ENCODE measurements at regions not wholly inside any gene's neighbourhood (a gene's known extent, or its start where the extent isn't known, plus 50 kb on each side); places are given as distances from the start of the nearest gene placed in this dataset.
"Not testable (repeated sequence)": the region's sequence is repeated elsewhere in the genome, so short reads cannot be mapped to it uniquely, and the experiment has no call there.

DNA sequence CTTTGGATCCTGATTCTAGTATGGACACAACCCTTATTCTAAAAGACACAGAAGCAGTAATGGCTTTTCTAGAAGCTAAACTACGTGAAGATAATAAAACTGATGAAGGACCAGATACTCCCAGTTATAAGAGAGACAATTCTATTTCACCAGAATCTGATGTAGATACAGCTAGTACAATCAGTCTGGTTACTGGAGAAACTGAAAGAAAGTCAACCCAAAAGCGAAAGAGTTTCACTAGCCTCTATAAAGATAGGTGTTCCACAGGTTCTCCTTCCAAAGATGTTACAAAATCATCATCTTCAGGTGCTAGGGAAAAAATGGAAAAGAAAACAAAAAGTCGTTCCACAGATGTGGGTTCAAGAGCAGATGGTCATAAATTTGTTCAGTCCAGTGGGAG lies 161.5 kb upstream of the PRSS12 start:
- ATAC-seq (replicated peaks; ENCODE audit: extremely low read depth, poor library complexity, severe bottlenecking); H3K9me3 Mint-ChIP-seq; H3K27me3 Mint-ChIP-seq: not testable (repeated sequence)

DNA sequence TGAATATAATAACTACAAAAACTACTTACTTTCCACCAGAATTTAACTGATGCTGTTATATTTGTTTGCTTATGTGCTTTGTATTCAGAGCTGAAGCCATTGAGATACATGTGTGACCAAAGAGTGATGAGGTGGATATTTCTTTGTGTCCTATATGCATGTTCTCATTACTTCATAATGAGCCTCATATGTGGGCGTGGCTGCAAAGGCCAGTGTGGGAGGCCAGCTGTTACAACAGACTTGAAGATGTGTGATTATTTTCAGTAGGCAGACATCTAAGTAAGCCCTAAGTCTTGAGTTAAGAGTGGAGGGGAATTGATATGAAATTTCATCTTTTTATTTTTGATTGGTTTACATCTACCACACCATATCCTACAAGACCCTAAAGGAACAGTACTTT lies 163.3 kb upstream of the PRSS12 start:
- H3K27ac Mint-ChIP-seq (ENCODE audit: low read depth); ATAC-seq (replicated peaks; ENCODE audit: extremely low read depth, poor library complexity, severe bottlenecking); H3K4me3 Mint-ChIP-seq; H3K36me3 Mint-ChIP-seq (ENCODE audit: insufficient read depth); H3K27me3 Mint-ChIP-seq; H3K4me1 Mint-ChIP-seq; H3K9me3 Mint-ChIP-seq; DNase-seq (ENCODE audit: low spot score in 2 of 2): not testable (repeated sequence)

More for the DNA sequence above, 161.5 kb upstream of the PRSS12 start:
- H3K27ac Mint-ChIP-seq (ENCODE audit: low read depth); H3K4me1 Mint-ChIP-seq; H3K36me3 Mint-ChIP-seq (ENCODE audit: insufficient read depth); DNase-seq (ENCODE audit: low spot score in 2 of 2); H3K4me3 Mint-ChIP-seq: not testable (repeated sequence)

DNA sequence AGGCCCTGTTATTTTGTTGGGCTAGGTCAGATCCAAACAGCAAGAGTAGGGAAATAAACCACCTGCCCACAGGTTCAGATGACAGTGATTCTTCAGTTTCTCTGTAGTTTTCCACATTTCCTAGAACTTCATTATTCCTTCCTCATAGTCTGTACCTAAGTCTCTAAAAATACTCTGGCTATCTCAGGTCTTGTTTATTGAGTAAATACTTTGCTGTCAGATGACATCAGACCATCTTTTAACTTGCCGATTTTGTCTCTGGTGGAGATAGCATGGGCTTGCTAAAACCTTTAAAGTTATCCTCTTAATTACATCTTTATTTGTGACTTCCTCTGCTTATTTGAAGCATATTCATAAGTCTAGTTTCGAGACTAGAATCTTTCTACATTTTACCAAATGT lies 155.1 kb upstream of the METTL14 start:
- not testable (repeated sequence) for H3K27ac Mint-ChIP-seq (ENCODE audit: low read depth); H3K36me3 Mint-ChIP-seq (ENCODE audit: insufficient read depth); ATAC-seq (replicated peaks; ENCODE audit: extremely low read depth, poor library complexity, severe bottlenecking); H3K9me3 Mint-ChIP-seq; H3K27me3 Mint-ChIP-seq; H3K4me3 Mint-ChIP-seq; DNase-seq (ENCODE audit: low spot score in 2 of 2); H3K4me1 Mint-ChIP-seq

DNA sequence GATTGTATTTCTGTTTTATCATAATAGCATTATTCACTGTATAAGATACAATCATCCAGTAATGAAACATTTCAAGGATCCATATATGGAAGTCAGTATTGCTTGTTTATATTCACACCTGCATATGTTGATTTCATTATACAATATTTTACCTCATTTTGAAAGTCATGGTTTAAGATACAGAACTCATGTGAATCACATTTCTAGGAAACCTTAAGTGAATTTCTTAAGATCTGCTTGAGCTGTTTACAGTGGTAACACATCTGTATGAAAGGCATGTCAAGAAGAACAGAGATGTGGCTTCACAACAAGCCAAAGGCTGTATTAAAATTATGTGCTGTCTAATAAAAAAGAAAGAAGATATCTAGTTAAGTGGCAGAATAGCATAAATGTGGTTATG lies 153.2 kb upstream of the METTL14 start:
- H3K36me3 Mint-ChIP-seq (ENCODE audit: insufficient read depth); DNase-seq (ENCODE audit: low spot score in 2 of 2); H3K9me3 Mint-ChIP-seq; H3K4me1 Mint-ChIP-seq; ATAC-seq (replicated peaks; ENCODE audit: extremely low read depth, poor library complexity, severe bottlenecking); H3K4me3 Mint-ChIP-seq; H3K27me3 Mint-ChIP-seq; H3K27ac Mint-ChIP-seq (ENCODE audit: low read depth): not testable (repeated sequence)

DNA sequence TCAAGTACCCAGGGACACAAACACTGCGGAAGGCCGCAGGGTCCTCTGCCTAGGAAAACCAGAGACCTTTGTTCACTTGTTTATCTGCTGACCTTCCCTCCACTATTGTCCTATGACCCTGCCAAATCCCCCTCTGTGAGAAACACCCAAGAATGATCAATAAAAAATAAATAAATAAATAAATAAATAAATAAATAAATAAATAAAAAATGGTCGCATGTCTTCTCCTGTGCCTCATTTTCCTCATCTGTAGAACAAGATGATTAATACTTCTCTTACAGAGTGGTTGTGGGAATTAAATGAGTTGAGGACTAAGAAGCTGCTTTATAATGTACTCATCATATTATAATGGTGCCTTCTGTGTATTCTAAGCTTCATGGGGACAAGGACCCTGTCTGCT lies 149.4 kb upstream of the METTL14 start:
- H3K4me3 Mint-ChIP-seq; H3K4me1 Mint-ChIP-seq; ATAC-seq (replicated peaks; ENCODE audit: extremely low read depth, poor library complexity, severe bottlenecking); H3K27me3 Mint-ChIP-seq; H3K27ac Mint-ChIP-seq (ENCODE audit: low read depth); H3K9me3 Mint-ChIP-seq; DNase-seq (ENCODE audit: low spot score in 2 of 2); H3K36me3 Mint-ChIP-seq (ENCODE audit: insufficient read depth): not testable (repeated sequence)

DNA sequence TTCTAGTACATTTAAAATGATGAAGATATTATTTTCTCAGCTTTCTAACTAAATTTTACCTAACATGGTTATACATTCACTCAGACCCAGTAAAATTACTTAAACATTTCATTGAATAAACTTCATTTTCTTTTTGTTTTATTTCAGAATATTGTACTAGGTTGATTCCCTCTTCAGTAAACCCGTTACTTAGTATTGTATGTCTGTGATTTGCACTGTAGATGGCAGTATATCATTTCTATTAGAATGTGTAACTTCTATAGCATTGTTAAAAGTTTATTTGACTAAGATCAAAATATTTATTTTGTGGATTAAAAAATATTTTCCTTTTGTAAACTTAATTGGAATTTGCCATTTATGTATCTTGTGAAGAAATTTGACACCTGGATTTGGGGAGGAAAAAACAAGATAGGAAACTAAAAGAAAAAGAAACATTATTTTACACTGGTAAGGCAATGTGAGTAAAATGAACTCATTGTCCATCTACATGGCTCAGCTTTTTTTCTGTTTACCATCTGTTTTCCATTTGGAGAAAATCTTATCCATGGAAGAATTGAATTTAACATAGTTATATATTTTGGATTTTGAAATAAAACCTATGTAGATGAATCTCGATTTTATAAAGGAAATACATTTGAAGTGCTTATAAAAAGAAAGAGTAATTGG lies 145.6 kb upstream of the METTL14 start:
- DNase-seq (ENCODE audit: low spot score in 2 of 2); H3K4me1 Mint-ChIP-seq; H3K27ac Mint-ChIP-seq (ENCODE audit: low read depth); H3K36me3 Mint-ChIP-seq (ENCODE audit: insufficient read depth); H3K9me3 Mint-ChIP-seq; H3K27me3 Mint-ChIP-seq; ATAC-seq (replicated peaks; ENCODE audit: extremely low read depth, poor library complexity, severe bottlenecking); H3K4me3 Mint-ChIP-seq: not testable (repeated sequence)

DNA sequence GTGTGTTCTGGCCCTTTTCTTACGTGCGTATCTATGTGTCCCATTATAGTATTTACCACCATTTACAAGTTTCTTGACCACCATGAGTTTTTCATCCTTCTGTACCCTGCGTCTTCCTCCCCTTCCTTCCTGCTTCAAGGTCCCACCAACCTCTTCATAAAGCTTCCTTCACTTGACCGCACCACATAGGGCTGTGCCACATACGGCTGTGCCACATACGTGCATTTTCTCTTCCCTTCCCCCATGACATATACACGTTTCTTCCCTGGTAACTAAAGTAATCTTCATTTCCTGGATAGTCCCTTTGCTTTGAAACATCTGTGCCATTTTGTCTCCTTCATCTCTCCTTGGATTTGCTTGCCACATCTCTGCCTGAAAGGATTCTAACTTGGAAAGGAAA lies 128.6 kb upstream of the METTL14 start:
- not testable (repeated sequence) for H3K9me3 Mint-ChIP-seq; DNase-seq (ENCODE audit: low spot score in 2 of 2); H3K4me3 Mint-ChIP-seq; ATAC-seq (replicated peaks; ENCODE audit: extremely low read depth, poor library complexity, severe bottlenecking); H3K27ac Mint-ChIP-seq (ENCODE audit: low read depth); H3K4me1 Mint-ChIP-seq; H3K36me3 Mint-ChIP-seq (ENCODE audit: insufficient read depth)
- peaks cover 29% of the 10 kb centered on the region for H3K27me3 Mint-ChIP-seq

DNA sequence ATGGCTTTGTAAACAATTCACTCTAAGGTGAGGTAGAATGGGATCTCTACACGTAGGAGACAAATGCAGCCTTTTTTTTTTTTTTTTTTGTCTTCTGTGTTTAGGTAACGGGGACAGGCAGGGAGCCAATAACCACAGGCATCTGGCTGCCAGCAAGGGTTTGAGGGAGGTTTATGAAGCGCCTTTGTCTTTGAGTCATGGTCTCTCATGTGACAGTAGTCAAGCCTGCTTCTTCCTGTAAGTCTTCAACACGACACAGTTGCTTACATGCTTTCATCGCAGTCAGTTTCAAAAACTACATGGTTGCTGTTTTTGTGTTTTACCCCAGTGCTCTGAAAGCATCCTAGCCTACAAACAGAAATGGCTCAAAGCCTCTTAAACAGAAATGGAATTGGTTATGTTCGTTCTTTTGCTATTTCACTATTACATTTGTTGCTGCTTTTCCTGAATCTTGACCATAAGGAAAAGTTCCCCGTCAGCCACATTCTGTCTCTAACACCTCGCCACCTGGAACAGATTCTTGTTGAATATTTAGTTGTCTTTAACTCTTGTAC lies 127.8 kb upstream of the METTL14 start:
- Mint-ChIP-seq H3K27me3 (peaks cover 37% of the 10 kb centered on the region), H3K9me3 (no peaks in the 10 kb centered on the region), H3K4me3 (no peak overlapping the region), H3K36me3 (ENCODE audit: insufficient read depth) (no peaks in the 10 kb centered on the region), H3K4me1 (no peaks in the 10 kb centered on the region), H3K27ac (ENCODE audit: low read depth) (no peak overlapping the region)
- DNase-seq (ENCODE audit: low spot score in 2 of 2) (no peak), ATAC-seq (replicated peaks; ENCODE audit: extremely low read depth, poor library complexity, severe bottlenecking) (no peak)

DNA sequence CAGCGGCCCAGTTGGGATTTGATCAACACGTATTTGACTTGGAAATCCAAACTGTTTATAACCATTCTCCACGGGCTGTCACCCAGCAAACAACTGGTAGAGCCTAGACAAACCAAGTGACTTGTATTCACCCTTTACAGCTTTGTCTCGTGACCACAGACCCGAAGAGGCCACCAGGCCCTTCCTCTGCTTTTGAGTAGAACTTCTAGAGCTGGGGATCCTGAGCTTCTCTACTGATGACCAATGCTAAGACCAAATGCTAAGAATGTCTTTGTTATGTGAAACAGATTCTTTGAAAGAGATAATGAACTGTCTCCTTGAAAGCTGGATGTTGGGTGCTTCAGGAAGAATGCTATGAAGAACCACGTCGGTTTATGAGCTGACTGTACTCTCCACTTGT lies 127.0 kb upstream of the METTL14 start:
- not testable (repeated sequence) for ATAC-seq (replicated peaks; ENCODE audit: extremely low read depth, poor library complexity, severe bottlenecking); H3K4me3 Mint-ChIP-seq; H3K9me3 Mint-ChIP-seq; H3K4me1 Mint-ChIP-seq; H3K36me3 Mint-ChIP-seq (ENCODE audit: insufficient read depth); DNase-seq (ENCODE audit: low spot score in 2 of 2); H3K27ac Mint-ChIP-seq (ENCODE audit: low read depth)
- peaks cover 38% of the 10 kb centered on the region for H3K27me3 Mint-ChIP-seq

DNA sequence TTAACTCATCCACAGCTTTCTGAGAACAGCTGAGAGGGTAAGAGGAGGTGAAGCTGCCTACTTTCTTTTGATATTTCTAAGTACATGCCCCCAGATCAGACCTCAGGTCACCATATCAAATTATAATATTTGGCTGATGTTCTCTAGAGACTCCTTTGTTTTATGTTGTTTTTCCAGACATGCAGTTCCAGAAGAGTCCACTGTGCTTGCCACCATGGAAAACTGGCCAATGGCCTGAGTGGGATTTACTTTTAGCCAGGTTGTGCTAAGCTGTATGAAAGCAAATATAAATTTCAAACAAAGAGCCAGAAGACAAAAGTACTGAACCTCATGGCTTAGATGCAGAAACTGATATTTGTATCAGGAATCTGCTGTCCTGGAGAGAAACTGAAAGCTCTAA lies 123.6 kb upstream of the METTL14 start:
- H3K27me3 Mint-ChIP-seq = peaks cover 34% of the 10 kb centered on the region
- not testable (repeated sequence) for ATAC-seq (replicated peaks; ENCODE audit: extremely low read depth, poor library complexity, severe bottlenecking); DNase-seq (ENCODE audit: low spot score in 2 of 2); H3K9me3 Mint-ChIP-seq; H3K36me3 Mint-ChIP-seq (ENCODE audit: insufficient read depth); H3K27ac Mint-ChIP-seq (ENCODE audit: low read depth); H3K4me3 Mint-ChIP-seq; H3K4me1 Mint-ChIP-seq

DNA sequence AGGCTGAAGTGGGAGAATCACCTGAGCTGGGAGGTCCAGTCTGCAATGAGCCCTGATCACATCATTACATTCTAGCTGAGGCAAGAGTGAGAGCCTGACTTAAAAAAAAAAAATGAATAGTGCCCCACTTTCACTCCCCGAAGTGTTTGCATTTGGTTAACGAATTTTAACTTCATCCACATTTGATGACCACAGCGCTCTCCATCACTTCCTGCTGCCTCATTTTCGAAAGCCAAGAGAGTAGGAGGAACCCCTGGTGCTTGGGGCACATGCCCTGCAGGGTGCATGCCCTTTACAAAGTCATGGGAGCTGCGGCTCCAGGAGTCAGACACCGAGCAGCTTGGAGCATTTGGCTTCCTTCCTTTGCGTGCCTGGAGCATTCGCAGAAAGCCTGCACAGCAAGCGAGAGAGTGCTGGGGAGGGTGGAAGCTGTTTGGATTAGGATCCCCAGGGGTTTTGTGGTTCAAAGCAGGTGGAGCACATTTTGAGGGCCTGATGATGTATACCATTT lies 119.1 kb upstream of the METTL14 start:
- H3K36me3 Mint-ChIP-seq (ENCODE audit: insufficient read depth); H3K27ac Mint-ChIP-seq (ENCODE audit: low read depth); ATAC-seq (replicated peaks; ENCODE audit: extremely low read depth, poor library complexity, severe bottlenecking); DNase-seq (ENCODE audit: low spot score in 2 of 2); H3K4me3 Mint-ChIP-seq; H3K4me1 Mint-ChIP-seq; H3K9me3 Mint-ChIP-seq: not testable (repeated sequence)
- H3K27me3 Mint-ChIP-seq = peaks cover 33% of the 10 kb centered on the region

DNA sequence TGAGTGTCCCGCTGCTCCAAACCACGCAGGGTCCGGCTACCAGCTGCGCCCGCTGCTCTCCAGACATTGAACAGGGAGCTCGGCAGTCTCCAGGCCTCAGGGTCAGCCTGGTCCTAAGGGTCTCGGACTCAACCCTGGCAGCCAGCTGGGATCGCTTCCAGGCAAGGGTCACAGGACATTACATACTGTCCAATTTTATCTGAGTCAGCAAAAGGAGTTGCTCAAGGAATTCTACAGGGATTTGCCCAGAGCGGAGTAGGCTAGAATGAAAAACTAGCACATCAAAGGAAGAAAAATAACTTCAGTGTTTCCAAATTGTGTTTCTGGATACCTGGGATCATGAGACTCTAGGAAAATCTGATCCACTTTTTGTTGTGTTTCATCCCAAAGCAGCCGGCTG lies 112.2 kb upstream of the METTL14 start:
- peaks cover 57% of the 10 kb centered on the region for H3K27me3 Mint-ChIP-seq
- not testable (repeated sequence) for DNase-seq (ENCODE audit: low spot score in 2 of 2); H3K36me3 Mint-ChIP-seq (ENCODE audit: insufficient read depth); ATAC-seq (replicated peaks; ENCODE audit: extremely low read depth, poor library complexity, severe bottlenecking); H3K27ac Mint-ChIP-seq (ENCODE audit: low read depth); H3K4me3 Mint-ChIP-seq; H3K9me3 Mint-ChIP-seq; H3K4me1 Mint-ChIP-seq

DNA sequence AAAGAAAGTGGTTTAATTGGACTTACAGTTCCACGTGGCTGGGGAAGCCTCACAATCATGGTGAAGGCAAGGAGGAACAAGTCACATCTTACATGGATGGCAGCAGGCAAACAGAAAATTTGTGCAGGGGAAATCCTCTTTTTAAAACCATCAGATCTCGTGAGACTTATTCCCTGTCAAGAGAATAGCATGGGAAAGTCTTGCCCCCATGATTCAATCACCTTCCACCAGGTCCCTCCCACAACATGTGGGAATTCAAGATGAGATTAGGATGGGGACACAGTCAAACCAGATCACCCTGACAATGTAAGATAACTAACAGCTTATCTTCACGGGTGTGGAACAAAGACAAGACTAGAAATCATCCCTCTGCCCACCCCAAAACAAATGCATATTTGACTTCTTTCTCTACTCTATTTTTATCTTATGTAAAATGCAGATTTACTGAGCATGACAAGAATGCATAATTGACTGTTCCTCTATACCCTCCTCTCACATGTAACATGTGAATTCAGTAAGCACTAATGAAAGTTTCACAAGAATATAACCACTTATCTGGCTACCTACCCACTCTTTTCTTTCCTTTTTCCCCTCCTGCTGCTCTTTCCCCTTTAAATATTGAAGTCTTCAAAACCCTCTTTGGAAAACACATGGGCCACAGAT lies 110.8 kb upstream of the METTL14 start:
- not testable (repeated sequence) for H3K9me3 Mint-ChIP-seq; H3K27ac Mint-ChIP-seq (ENCODE audit: low read depth); DNase-seq (ENCODE audit: low spot score in 2 of 2); H3K4me1 Mint-ChIP-seq; ATAC-seq (replicated peaks; ENCODE audit: extremely low read depth, poor library complexity, severe bottlenecking); H3K36me3 Mint-ChIP-seq (ENCODE audit: insufficient read depth); H3K4me3 Mint-ChIP-seq
- H3K27me3 Mint-ChIP-seq = peaks cover 60% of the 10 kb centered on the region

Measured in central memory CD8-positive, alpha-beta T cell (primary cell).